K562 (cell line): ENCODE measurements at regions not wholly inside any gene's neighbourhood (a gene's known extent, or its start where the extent isn't known, plus 50 kb on each side); places are given as distances from the start of the nearest gene placed in this dataset.

Source experiments
- ATAC-seq: fragments of 200-7000 bp; cut with Tn5 transposase; 3 replicates; pipeline ENCODE4 v1.9.1; 2020; ENCODE audit warnings: moderate library complexity
- BruUV-seq: library from RNA; stranded (reverse); fragments of 400-500 nt; replicated peaks from 2 replicates; lab custom pipeline; 2021; lab: Mats Ljungman, UMichigan
- CTCF ChIA-PET: fragments of 300-600 bp; formaldehyde crosslinking; extraction: SDS; loops from one replicate; lab custom pipeline; 2021; ENCODE audit warnings: low intra/inter-chr PET ratio; lab: Yijun Ruan, JAX
- POLR2A ChIA-PET: fragments of 300-600, 350-650 bp; sonication (Branson Sonifier 250); formaldehyde crosslinking; extraction: SDS; loops from one replicate; lab custom pipeline; 2021; ENCODE audit warnings: antibody characterized with exemption, inconsistent platforms; lab: Yijun Ruan, JAX
- DNase-seq, 4 experiments: peaks; one replicate each; pipeline versions ENCODE4 v3.0.0 to v3.0.0-alpha.2; 2011 to 2018; ENCODE audit warnings: low spot score in 3 of 4, mixed read lengths in 3 of 4; ENCODE audit errors: extremely low read depth in 1 of 4
- FAIRE-seq: peaks from 2 replicates; lab custom pipeline; 2011; peaks lifted over from hg19 to GRCh38; lab: Jason Lieb, UNC
- H2AFZ ChIP-seq: 2 replicates; pipeline ENCODE4 v1.6.0; 2011; ENCODE audit warnings: low read depth, low read length, control low read depth, inconsistent platforms
- H3K27ac ChIP-seq: fragments of 200-600 bp; 3 replicates; pipeline ENCODE4 v1.8.0; 2011; ENCODE audit warnings: low read depth, mild to moderate bottlenecking, control low read depth, inconsistent platforms, low read length, moderate library complexity, mixed read lengths; ENCODE audit errors: extremely low read depth
- H3K27me3 ChIP-seq, 2 experiments: fragments of 300-600 bp in 1 of 2; 2 replicates in 1 of 2; 3 replicates in 1 of 2; pipeline versions ENCODE4 v1.6.0 to v1.8.0; 2011; ENCODE audit warnings: inconsistent platforms in 2 of 2, low read length in 2 of 2, mild to moderate bottlenecking in 1 of 2, mixed read lengths in 1 of 2, moderate library complexity in 1 of 2; ENCODE audit not compliant: control insufficient read depth in 2 of 2, insufficient read depth in 2 of 2
- H3K36me3 ChIP-seq: fragments of 300-600 bp; 3 replicates; pipeline ENCODE4 v1.8.0; 2011; ENCODE audit warnings: mild to moderate bottlenecking, low read length, inconsistent platforms; ENCODE audit not compliant: control insufficient read depth, insufficient read depth
- H3K4me1 ChIP-seq, 2 experiments: fragments of 200-600 bp in 1 of 2; replicated peaks in 1 of 2; 2 replicates in 1 of 2; 3 replicates in 1 of 2; pipeline versions ENCODE4 v1.5.1 to v1.8.0; 2011; ENCODE audit warnings: inconsistent platforms in 2 of 2, low read length in 2 of 2, mild to moderate bottlenecking in 1 of 2, mixed read lengths in 1 of 2, moderate library complexity in 1 of 2; ENCODE audit not compliant: control insufficient read depth in 2 of 2, insufficient read depth in 2 of 2
- H3K4me2 ChIP-seq: 2 replicates; pipeline ENCODE4 v1.6.1; 2011; ENCODE audit warnings: low read length, control low read depth, inconsistent platforms, mixed read lengths; ENCODE audit not compliant: insufficient read depth
- H3K4me3 ChIP-seq: fragments of 200-600 bp; sonication (generic), shearing (Covaris generic); 2 replicates; pipeline ENCODE4 v1.5.1; 2016; ENCODE audit warnings: control low read depth, inconsistent platforms
- H3K79me2 ChIP-seq: fragments of 200-600 bp; 3 replicates; pipeline ENCODE4 v1.8.0; 2011; ENCODE audit warnings: low read length, inconsistent platforms; ENCODE audit not compliant: control insufficient read depth, insufficient read depth
- H3K9ac ChIP-seq, 2 experiments: 2 replicates each; pipeline versions ENCODE4 v1.6.0 to v1.6.1; 2011; ENCODE audit warnings: low read depth in 2 of 2, low read length in 2 of 2, control low read depth in 1 of 2, inconsistent platforms in 1 of 2, mild to moderate bottlenecking in 1 of 2, mixed read lengths in 1 of 2; ENCODE audit not compliant: insufficient read depth in 1 of 2
- H3K9me1 ChIP-seq: one replicate; pipeline ENCODE4 v1.6.0; 2011; ENCODE audit warnings: inconsistent platforms, mild to moderate bottlenecking, low read length, moderate library complexity; ENCODE audit not compliant: control insufficient read depth, insufficient read depth
- H3K9me3 ChIP-seq: replicated peaks from 2 replicates; pipeline ENCODE4 v1.5.1; 2011; ENCODE audit warnings: low read depth, low read length, inconsistent platforms; ENCODE audit not compliant: control insufficient read depth, insufficient read depth
- H4K20me1 ChIP-seq: replicated peaks from 2 replicates; pipeline ENCODE4 v1.6.1; 2011; ENCODE audit warnings: low read length, inconsistent platforms, mixed read lengths; ENCODE audit not compliant: control insufficient read depth, insufficient read depth
- CBX2 ChIP-seq: fragments of 200-600 bp; sonication (generic); IDR thresholded peaks from one replicate; pipeline ENCODE4 v1.6.1; 2012; ENCODE audit warnings: mild to moderate bottlenecking, low read length, inconsistent platforms; ENCODE audit not compliant: insufficient read depth, poor library complexity, severe bottlenecking
- CREM ChIP-seq: IDR thresholded peaks from 2 replicates; pipeline ENCODE4 v1.6.1; 2014; ENCODE audit warnings: antibody characterized with exemption, low read depth
- FOXA1 ChIP-seq: fragments of 450-650 bp; IDR thresholded peaks from 2 replicates; pipeline ENCODE4 v1.6.1; 2016; ENCODE audit warnings: mild to moderate bottlenecking, borderline replicate concordance
- FOXJ3 ChIP-seq: sonication (generic); formaldehyde crosslinking; IDR thresholded peaks from 2 replicates; pipeline ENCODE4 v1.4.0; 2020; ENCODE audit warnings: mild to moderate bottlenecking, missing genetic modification reagents
- MCM2 ChIP-seq: fragments of 450-650 bp; IDR thresholded peaks from 2 replicates; pipeline ENCODE4 v1.6.1; 2017; ENCODE audit warnings: low read depth, mild to moderate bottlenecking
- MYNN ChIP-seq, 2 experiments: sonication (generic); formaldehyde crosslinking in 1 of 2; IDR thresholded peaks; 2 replicates each; pipeline versions ENCODE4 v1.5.0 to v1.6.1; 2016 to 2020; ENCODE audit warnings: antibody characterized with exemption in 1 of 2, missing genetic modification reagents in 1 of 2
- PKNOX1 ChIP-seq: fragments of 450-650 bp; IDR thresholded peaks from 2 replicates; pipeline ENCODE4 v1.6.1; 2016
- POLR2B ChIP-seq: fragments of 450-650 bp; IDR thresholded peaks from 2 replicates; pipeline ENCODE4 v1.6.1; 2018; ENCODE audit warnings: low read depth; ENCODE audit not compliant: partially characterized antibody
- PPARD ChIP-seq: fragments of 250-450 bp; sonication (Bioruptor Pico); IDR thresholded peaks from 2 replicates; pipeline ENCODE4 v1.8.0; 2022; ENCODE audit warnings: inconsistent platforms, mild to moderate bottlenecking, moderate library complexity
- RB1 ChIP-seq: fragments of 450-650 bp; IDR thresholded peaks from 2 replicates; pipeline ENCODE4 v1.6.1; 2017; ENCODE audit warnings: low read depth, mild to moderate bottlenecking
- RNF2 ChIP-seq: sonication (generic); IDR thresholded peaks from 2 replicates; pipeline ENCODE4 v1.6.1; 2016
- TRIM28 ChIP-seq: fragments of 450-650 bp; IDR thresholded peaks from 2 replicates; pipeline ENCODE4 v1.6.1; 2017
- ZNF282 ChIP-seq: sonication (generic); formaldehyde crosslinking; IDR thresholded peaks from 2 replicates; pipeline ENCODE4 v1.8.1; 2023; ENCODE audit warnings: missing genetic modification reagents
- ZNF324 ChIP-seq: fragments of 250-450 bp; sonication (Bioruptor Pico); IDR thresholded peaks from 2 replicates; pipeline ENCODE4 v1.4.0; 2020; ENCODE audit warnings: mild to moderate bottlenecking
- WGBS: fragments of 100-300 bp; shearing (Covaris generic); methylation state at CpG from one replicate; pipeline ENCODE4 v1.1.6; 2016; ENCODE audit warnings: low coverage, mixed read lengths; ENCODE audit not compliant: insufficient coverage; ENCODE audit errors: missing lambda C conversion rate; 5-methylcytosine and 5-hydroxymethylcytosine counted together
- in situ Hi-C: fragments of 300-500 bp; cut with MboI; formaldehyde crosslinking; loops from 4 replicates; pipeline ENCODE4 v1.15.0; 2018; ENCODE audit warnings: inconsistent platforms, mixed read lengths
- intact Hi-C: fragments of 100-400 bp; cut with micrococcal nuclease; formaldehyde crosslinking; loops from 2 replicates; pipeline ENCODE4 v1.14.2; 2022

- POLR2A ChIA-PET: no interaction called here
These were observed 72.0 kb downstream of the RAP2B start for GRCh38 chr3:153233986-153234385.

GRCh38 chr3:153242896-153243295 lies 80.9 kb downstream of the RAP2B start:
- ChIA-PET CTCF (no interaction called here), POLR2A (interaction anchor here (0.8 kb wide), 1 partner anchor 18 kb away, joined by 4 read pairs; no protein-coding TSS in a partner anchor)
- Histone ChIP-seq H3K4me2 (no peak overlapping the region), H3K4me3 (no peak overlapping the region), H4K20me1 (no peaks in the 10 kb centered on the region), H3K27me3 (no peaks in the 10 kb centered on the region), H3K27ac (no peak overlapping the region), H2AFZ (no peak overlapping the region), H3K4me1 (no peaks in the 10 kb centered on the region; a peak in 1 of 5 replicates), H3K36me3 (no peaks in the 10 kb centered on the region), H3K9ac (no peak overlapping the region), H3K9me3 (no peaks in the 10 kb centered on the region), H3K79me2 (no peaks in the 10 kb centered on the region), H3K9me1 (no peaks in the 10 kb centered on the region)
- ATAC-seq (no peak), FAIRE-seq (no peak), DNase-seq (no peak)
- intact Hi-C loops: no loop called here
- in situ Hi-C loops: no loop called here
- 18% methylated on average over 2 of the region's 2 CpGs for WGBS
- no peak for TF ChIP-seq POLR2B
- TF ChIP-seq FOXA1: no peak
- no peak for TF ChIP-seq TRIM28
- TF ChIP-seq PKNOX1: no peak
- no peak for TF ChIP-seq MYNN (IDR thresholded peaks at IDR 0.05)
- TF ChIP-seq MYNN (CRISPR knock-in tag; IDR thresholded peaks at IDR 0.05): no peak
- TF ChIP-seq ZNF324 (CRISPR knock-in tag): no peak
- no peak for TF ChIP-seq FOXJ3 (CRISPR knock-in tag)
- no peak for TF ChIP-seq CREM
- BruUV-seq: no TSS peak

More at GRCh38 chr3:153233986-153234385, 72.0 kb downstream of the RAP2B start:
- no TSS peak for BruUV-seq
- intact Hi-C loops: no loop called here
- Histone ChIP-seq H2AFZ (no peak overlapping the region), H3K27me3 (no peaks in the 10 kb centered on the region), H3K9me1 (no peaks in the 10 kb centered on the region), H3K4me1 (peaks cover 0 to 12% of the 10 kb centered on the region in 2 experiments; a peak in 3 of 5 replicates), H3K9ac (no peak overlapping the region), H3K36me3 (no peaks in the 10 kb centered on the region), H3K79me2 (no peaks in the 10 kb centered on the region), H3K9me3 (no peaks in the 10 kb centered on the region), H3K4me2 (no peak overlapping the region), H4K20me1 (no peaks in the 10 kb centered on the region)
- CTCF ChIA-PET: no interaction called here
- DNase-seq: no peak
- TF ChIP-seq RNF2: no peak
- no peak for TF ChIP-seq ZNF282
- no peak for TF ChIP-seq RB1
- TF ChIP-seq PPARD: no peak
- TF ChIP-seq CBX2: no peak
- TF ChIP-seq MCM2: no peak
- TF ChIP-seq, all 486 proteins: peak for 0
- FAIRE-seq (no peak), ATAC-seq (no peak)
- no peak overlapping the region for H3K4me3 ChIP-seq
- in situ Hi-C loops: no loop called here
- H3K27ac ChIP-seq: no peak overlapping the region
